HEK293 (cell line): ENCODE measurements at regions not wholly inside any gene's neighbourhood (a gene's known extent, or its start where the extent isn't known, plus 50 kb on each side); places are given as distances from the start of the nearest gene placed in this dataset.

Source experiments
- TCF7L2 ChIP-seq: IDR thresholded peaks from 2 replicates; pipeline ENCODE4 v1.6.1; 2011; ENCODE audit warnings: low read depth, mild to moderate bottlenecking, inconsistent platforms, low read length, moderate library complexity, borderline replicate concordance
- YY1 ChIP-seq: fragments of 450-650 bp; formaldehyde crosslinking; IDR thresholded peaks from 2 replicates; pipeline ENCODE4 v1.5.1; 2018; ENCODE audit warnings: missing biosample characterization, missing genetic modification characterization
- ZIC2 ChIP-seq: fragments of 450-650 bp; formaldehyde crosslinking; IDR thresholded peaks from 2 replicates; pipeline ENCODE4 v1.5.1; 2016; ENCODE audit warnings: missing biosample characterization, missing genetic modification characterization
- ZNF561 ChIP-seq: fragments of 450-650 bp; IDR thresholded peaks from 2 replicates; pipeline ENCODE4 v1.5.1; 2018; ENCODE audit warnings: missing biosample characterization, missing genetic modification characterization, borderline replicate concordance
- TF ChIP-seq, protein P1 (sequence below): fragments of 450-650 bp; formaldehyde crosslinking; IDR thresholded peaks from 2 replicates; pipeline ENCODE4 v1.5.1; 2016; ENCODE audit warnings: missing biosample characterization, missing genetic modification characterization
- TF ChIP-seq, protein P2 (sequence below): fragments of 450-650 bp; formaldehyde crosslinking; IDR thresholded peaks from 2 replicates; pipeline ENCODE4 v1.5.1; 2016; ENCODE audit warnings: missing biosample characterization, missing genetic modification characterization
- TF ChIP-seq, protein P3 (sequence below): fragments of 450-650 bp; formaldehyde crosslinking; IDR thresholded peaks from 2 replicates; pipeline ENCODE4 v1.5.1; 2016; ENCODE audit warnings: missing biosample characterization, missing genetic modification characterization
- TF ChIP-seq, protein P4 (sequence below): fragments of 450-650 bp; formaldehyde crosslinking; conservative IDR thresholded peaks from 2 replicates; pipeline ENCODE4 v1.5.1; 2016; ENCODE audit warnings: low read depth, missing biosample characterization, missing genetic modification characterization
- TF ChIP-seq, protein P5 (sequence below): fragments of 450-650 bp; formaldehyde crosslinking; IDR thresholded peaks from 2 replicates; pipeline ENCODE4 v1.5.1; 2016; ENCODE audit warnings: missing biosample characterization, missing genetic modification characterization, borderline replicate concordance

DNA sequence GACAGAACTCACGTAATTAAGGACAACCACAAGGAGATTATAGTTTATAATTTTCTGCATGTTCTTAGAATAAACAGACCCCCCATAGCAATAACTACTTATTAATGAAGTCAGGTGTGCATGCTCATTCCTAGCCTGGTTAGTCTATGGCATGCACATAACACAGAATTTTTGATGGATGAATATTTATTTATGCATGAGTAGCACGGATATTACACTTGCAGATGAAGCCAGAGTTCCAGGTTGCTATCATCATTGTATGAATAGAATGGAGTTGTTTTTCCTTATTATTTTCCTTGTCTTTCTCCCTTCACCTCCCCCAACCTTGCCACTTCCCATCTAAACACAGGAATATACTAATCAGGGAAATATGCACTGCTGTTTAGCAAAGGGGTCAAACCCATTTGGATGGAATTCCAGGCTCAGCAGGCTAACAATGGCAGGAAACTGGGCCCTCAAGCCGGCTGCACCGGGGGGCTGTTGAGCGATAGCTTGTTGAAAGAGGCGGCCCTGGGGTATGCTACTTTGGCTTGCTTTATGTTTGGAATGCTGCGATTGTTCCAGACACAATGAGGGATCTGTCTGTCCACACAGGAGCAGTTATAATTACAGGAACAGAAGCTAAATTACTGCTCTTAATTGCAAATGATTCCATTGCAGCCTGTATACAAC, 112.6 kb downstream of the TMEM170B start:
- TF ChIP-seq ZNF561 (tag by site-specific recombination): no peak
- TF ChIP-seq, protein P1, sequence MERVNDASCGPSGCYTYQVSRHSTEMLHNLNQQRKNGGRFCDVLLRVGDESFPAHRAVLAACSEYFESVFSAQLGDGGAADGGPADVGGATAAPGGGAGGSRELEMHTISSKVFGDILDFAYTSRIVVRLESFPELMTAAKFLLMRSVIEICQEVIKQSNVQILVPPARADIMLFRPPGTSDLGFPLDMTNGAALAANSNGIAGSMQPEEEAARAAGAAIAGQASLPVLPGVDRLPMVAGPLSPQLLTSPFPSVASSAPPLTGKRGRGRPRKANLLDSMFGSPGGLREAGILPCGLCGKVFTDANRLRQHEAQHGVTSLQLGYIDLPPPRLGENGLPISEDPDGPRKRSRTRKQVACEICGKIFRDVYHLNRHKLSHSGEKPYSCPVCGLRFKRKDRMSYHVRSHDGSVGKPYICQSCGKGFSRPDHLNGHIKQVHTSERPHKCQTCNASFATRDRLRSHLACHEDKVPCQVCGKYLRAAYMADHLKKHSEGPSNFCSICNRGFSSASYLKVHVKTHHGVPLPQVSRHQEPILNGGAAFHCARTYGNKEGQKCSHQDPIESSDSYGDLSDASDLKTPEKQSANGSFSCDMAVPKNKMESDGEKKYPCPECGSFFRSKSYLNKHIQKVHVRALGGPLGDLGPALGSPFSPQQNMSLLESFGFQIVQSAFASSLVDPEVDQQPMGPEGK (tag by site-specific recombination): no peak
- TF ChIP-seq, protein P2, sequence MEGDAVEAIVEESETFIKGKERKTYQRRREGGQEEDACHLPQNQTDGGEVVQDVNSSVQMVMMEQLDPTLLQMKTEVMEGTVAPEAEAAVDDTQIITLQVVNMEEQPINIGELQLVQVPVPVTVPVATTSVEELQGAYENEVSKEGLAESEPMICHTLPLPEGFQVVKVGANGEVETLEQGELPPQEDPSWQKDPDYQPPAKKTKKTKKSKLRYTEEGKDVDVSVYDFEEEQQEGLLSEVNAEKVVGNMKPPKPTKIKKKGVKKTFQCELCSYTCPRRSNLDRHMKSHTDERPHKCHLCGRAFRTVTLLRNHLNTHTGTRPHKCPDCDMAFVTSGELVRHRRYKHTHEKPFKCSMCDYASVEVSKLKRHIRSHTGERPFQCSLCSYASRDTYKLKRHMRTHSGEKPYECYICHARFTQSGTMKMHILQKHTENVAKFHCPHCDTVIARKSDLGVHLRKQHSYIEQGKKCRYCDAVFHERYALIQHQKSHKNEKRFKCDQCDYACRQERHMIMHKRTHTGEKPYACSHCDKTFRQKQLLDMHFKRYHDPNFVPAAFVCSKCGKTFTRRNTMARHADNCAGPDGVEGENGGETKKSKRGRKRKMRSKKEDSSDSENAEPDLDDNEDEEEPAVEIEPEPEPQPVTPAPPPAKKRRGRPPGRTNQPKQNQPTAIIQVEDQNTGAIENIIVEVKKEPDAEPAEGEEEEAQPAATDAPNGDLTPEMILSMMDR (tag by site-specific recombination): no peak
- TF ChIP-seq TCF7L2: no peak
- TF ChIP-seq, protein P3, sequence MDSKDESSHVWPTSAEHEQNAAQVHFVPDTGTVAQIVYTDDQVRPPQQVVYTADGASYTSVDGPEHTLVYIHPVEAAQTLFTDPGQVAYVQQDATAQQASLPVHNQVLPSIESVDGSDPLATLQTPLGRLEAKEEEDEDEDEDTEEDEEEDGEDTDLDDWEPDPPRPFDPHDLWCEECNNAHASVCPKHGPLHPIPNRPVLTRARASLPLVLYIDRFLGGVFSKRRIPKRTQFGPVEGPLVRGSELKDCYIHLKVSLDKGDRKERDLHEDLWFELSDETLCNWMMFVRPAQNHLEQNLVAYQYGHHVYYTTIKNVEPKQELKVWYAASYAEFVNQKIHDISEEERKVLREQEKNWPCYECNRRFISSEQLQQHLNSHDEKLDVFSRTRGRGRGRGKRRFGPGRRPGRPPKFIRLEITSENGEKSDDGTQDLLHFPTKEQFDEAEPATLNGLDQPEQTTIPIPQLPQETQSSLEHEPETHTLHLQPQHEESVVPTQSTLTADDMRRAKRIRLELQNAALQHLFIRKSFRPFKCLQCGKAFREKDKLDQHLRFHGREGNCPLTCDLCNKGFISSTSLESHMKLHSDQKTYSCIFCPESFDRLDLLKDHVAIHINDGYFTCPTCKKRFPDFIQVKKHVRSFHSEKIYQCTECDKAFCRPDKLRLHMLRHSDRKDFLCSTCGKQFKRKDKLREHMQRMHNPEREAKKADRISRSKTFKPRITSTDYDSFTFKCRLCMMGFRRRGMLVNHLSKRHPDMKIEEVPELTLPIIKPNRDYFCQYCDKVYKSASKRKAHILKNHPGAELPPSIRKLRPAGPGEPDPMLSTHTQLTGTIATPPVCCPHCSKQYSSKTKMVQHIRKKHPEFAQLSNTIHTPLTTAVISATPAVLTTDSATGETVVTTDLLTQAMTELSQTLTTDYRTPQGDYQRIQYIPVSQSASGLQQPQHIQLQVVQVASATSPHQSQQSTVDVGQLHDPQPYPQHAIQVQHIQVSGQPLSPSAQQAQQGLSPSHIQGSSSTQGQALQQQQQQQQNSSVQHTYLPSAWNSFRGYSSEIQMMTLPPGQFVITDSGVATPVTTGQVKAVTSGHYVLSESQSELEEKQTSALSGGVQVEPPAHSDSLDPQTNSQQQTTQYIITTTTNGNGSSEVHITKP (tag by site-specific recombination): no peak
- TF ChIP-seq, protein P4, sequence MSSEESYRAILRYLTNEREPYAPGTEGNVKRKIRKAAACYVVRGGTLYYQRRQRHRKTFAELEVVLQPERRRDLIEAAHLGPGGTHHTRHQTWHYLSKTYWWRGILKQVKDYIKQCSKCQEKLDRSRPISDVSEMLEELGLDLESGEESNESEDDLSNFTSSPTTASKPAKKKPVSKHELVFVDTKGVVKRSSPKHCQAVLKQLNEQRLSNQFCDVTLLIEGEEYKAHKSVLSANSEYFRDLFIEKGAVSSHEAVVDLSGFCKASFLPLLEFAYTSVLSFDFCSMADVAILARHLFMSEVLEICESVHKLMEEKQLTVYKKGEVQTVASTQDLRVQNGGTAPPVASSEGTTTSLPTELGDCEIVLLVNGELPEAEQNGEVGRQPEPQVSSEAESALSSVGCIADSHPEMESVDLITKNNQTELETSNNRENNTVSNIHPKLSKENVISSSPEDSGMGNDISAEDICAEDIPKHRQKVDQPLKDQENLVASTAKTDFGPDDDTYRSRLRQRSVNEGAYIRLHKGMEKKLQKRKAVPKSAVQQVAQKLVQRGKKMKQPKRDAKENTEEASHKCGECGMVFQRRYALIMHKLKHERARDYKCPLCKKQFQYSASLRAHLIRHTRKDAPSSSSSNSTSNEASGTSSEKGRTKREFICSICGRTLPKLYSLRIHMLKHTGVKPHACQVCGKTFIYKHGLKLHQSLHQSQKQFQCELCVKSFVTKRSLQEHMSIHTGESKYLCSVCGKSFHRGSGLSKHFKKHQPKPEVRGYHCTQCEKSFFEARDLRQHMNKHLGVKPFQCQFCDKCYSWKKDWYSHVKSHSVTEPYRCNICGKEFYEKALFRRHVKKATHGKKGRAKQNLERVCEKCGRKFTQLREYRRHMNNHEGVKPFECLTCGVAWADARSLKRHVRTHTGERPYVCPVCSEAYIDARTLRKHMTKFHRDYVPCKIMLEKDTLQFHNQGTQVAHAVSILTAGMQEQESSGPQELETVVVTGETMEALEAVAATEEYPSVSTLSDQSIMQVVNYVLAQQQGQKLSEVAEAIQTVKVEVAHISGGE (tag by site-specific recombination): no peak
- TF ChIP-seq, protein P5, sequence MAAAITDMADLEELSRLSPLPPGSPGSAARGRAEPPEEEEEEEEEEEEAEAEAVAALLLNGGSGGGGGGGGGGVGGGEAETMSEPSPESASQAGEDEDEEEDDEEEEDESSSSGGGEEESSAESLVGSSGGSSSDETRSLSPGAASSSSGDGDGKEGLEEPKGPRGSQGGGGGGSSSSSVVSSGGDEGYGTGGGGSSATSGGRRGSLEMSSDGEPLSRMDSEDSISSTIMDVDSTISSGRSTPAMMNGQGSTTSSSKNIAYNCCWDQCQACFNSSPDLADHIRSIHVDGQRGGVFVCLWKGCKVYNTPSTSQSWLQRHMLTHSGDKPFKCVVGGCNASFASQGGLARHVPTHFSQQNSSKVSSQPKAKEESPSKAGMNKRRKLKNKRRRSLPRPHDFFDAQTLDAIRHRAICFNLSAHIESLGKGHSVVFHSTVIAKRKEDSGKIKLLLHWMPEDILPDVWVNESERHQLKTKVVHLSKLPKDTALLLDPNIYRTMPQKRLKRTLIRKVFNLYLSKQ (tag by site-specific recombination): no peak
- TF ChIP-seq YY1 (tag by site-specific recombination): no peak
- TF ChIP-seq ZIC2 (tag by site-specific recombination): no peak
